ENCODE measurements at regions not wholly inside any gene's neighbourhood (a gene's known extent, or its start where the extent isn't known, plus 50 kb on each side); places are given as distances from the start of the nearest gene placed in this dataset.
"Not testable (repeated sequence)": the region's sequence is repeated elsewhere in the genome, so short reads cannot be mapped to it uniquely, and the experiment has no call there.

- no peak for DNase-seq
Observed at GRCh38 chr12:124385219-124385969, 90.5 kb downstream of the RFLNA start.

- no peak for DNase-seq
Observed at GRCh38 chr12:124384299-124384894, 89.5 kb downstream of the RFLNA start.

GRCh38 chr12:124383028-124383427 is 88.1 kb downstream of the RFLNA start:
- DNase-seq: no peak

- DNase-seq: no peak
Observed at GRCh38 chr12:124381456-124382296, 86.8 kb downstream of the RFLNA start.

- no peak for DNase-seq
Observed at GRCh38 chr12:124380796-124381455, 86.0 kb downstream of the RFLNA start.

- DNase-seq: no peak
Observed at GRCh38 chr12:124379938-124380754, 85.3 kb downstream of the RFLNA start.

- DNase-seq: no peak
Observed at GRCh38 chr12:124379379-124379937, 84.6 kb downstream of the RFLNA start.

- no peak for DNase-seq
Observed at GRCh38 chr12:124378926-124379325, 84.0 kb downstream of the RFLNA start.

GRCh38 chr12:124377981-124378509 is 83.2 kb downstream of the RFLNA start:
- DNase-seq: no peak

GRCh38 chr12:124376435-124376834 is 81.5 kb downstream of the RFLNA start:
- DNase-seq: no peak

GRCh38 chr12:124375789-124376175 is 80.9 kb downstream of the RFLNA start:
- no peak for DNase-seq

- DNase-seq: no peak
Observed at GRCh38 chr12:124375141-124375788, 80.4 kb downstream of the RFLNA start.

- DNase-seq: no peak
Observed at GRCh38 chr12:124374567-124374966, 79.7 kb downstream of the RFLNA start.

- DNase-seq: no peak
Observed at GRCh38 chr12:124374147-124374546, 79.3 kb downstream of the RFLNA start.

- DNase-seq: not testable (repeated sequence)
Observed at GRCh38 chr12:124373701-124374100, 78.8 kb downstream of the RFLNA start.

- DNase-seq: no peak
Observed at GRCh38 chr12:124372831-124373230, 77.9 kb downstream of the RFLNA start.

- DNase-seq: no peak
Observed at GRCh38 chr12:124371970-124372555, 77.2 kb downstream of the RFLNA start.

- no peak for DNase-seq
Observed at GRCh38 chr12:124371366-124371765, 76.5 kb downstream of the RFLNA start.

- no peak for DNase-seq
Observed at GRCh38 chr12:124370851-124371250, 76.0 kb downstream of the RFLNA start.

- DNase-seq: no peak
Observed at GRCh38 chr12:124370384-124370783, 75.5 kb downstream of the RFLNA start.

Data from renal pelvis (tissue), 1 donor.